Karpas-422 (cell line): ENCODE measurements at regions not wholly inside any gene's neighbourhood (a gene's known extent, or its start where the extent isn't known, plus 50 kb on each side); places are given as distances from the start of the nearest gene placed in this dataset. TPM values are rescaled to one million over a fixed set of nuclear protein-coding genes. Genes with fewer than 3 reads are reported as not detected.

Source experiments
- DNase-seq: peaks from one replicate; pipeline ENCODE4 v3.0.0-alpha.2; 2015
- H2AFZ ChIP-seq: fragments of 200-600 bp; sonication (generic); 2 replicates; pipeline ENCODE4 v1.6.1; 2014; ENCODE audit warnings: antibody characterized with exemption, low read length, mixed read lengths
- H3K27ac ChIP-seq: fragments of 200-600 bp; sonication (generic); 2 replicates; pipeline ENCODE4 v1.5.1; 2014; ENCODE audit warnings: mild to moderate bottlenecking, low read length, moderate library complexity
- H3K27me3 ChIP-seq: fragments of 200-600 bp; sonication (generic); 2 replicates; pipeline ENCODE4 v1.6.1; 2014; ENCODE audit warnings: low read length, mixed read lengths
- H3K36me3 ChIP-seq: fragments of 200-600 bp; sonication (generic); 2 replicates; pipeline ENCODE4 v1.6.1; 2014; ENCODE audit warnings: low read length, mixed read lengths; ENCODE audit not compliant: insufficient read depth
- H3K4me1 ChIP-seq: fragments of 200-600 bp; sonication (generic); 2 replicates; pipeline ENCODE4 v1.6.1; 2014; ENCODE audit warnings: mild to moderate bottlenecking, low read length, mixed read lengths
- H3K4me2 ChIP-seq: fragments of 200-600 bp; sonication (generic); 2 replicates; pipeline ENCODE4 v1.6.1; 2014; ENCODE audit warnings: low read length, low read depth, mild to moderate bottlenecking; ENCODE audit not compliant: poor library complexity, severe bottlenecking
- H3K4me3 ChIP-seq: fragments of 200-600 bp; sonication (generic); 2 replicates; pipeline ENCODE4 v1.5.1; 2014; ENCODE audit warnings: mild to moderate bottlenecking, antibody characterized with exemption, low read length, mixed read lengths
- H3K79me2 ChIP-seq: fragments of 200-600 bp; sonication (generic); 2 replicates; pipeline ENCODE4 v1.6.1; 2014; ENCODE audit warnings: mild to moderate bottlenecking, low read length, mixed read lengths
- H3K9ac ChIP-seq: fragments of 200-600 bp; sonication (generic); 2 replicates; pipeline ENCODE4 v1.6.0; 2014; ENCODE audit warnings: low read length
- H3K9me2 ChIP-seq: fragments of 200-600 bp; sonication (generic), shearing (Covaris generic); replicated peaks from 2 replicates; pipeline ENCODE4 v1.6.0; 2014; ENCODE audit warnings: mild to moderate bottlenecking, low read length, moderate library complexity; ENCODE audit not compliant: insufficient read depth
- H3K9me3 ChIP-seq: fragments of 300-700, 200-600 bp; sonication (generic); 2 replicates; pipeline ENCODE4 v1.6.1; 2014; ENCODE audit warnings: low read length, mixed read lengths
- H4K20me1 ChIP-seq: fragments of 200-600 bp; sonication (generic); 2 replicates; pipeline ENCODE4 v1.6.1; 2014; ENCODE audit warnings: mild to moderate bottlenecking, antibody characterized with exemption, low read length, low read depth; ENCODE audit not compliant: insufficient read depth
- small RNA-seq: library from RNA; depleted of rRNA; stranded (forward); fragments of <200 nt; gene quantifications from one replicate; pipeline ENCODE3, GENCODE V24; 2014

GRCh38 chr10:125212150-125212809 lies 51.9 kb upstream of the CTBP2 start:
- no peaks in the 10 kb centered on the region for H3K9me2 ChIP-seq
- H2AFZ ChIP-seq, result no peak overlapping the region
- no peaks in the 10 kb centered on the region for H3K27me3 ChIP-seq
- H3K4me1 ChIP-seq, result no peaks in the 10 kb centered on the region
- no peak overlapping the region for H3K4me2 ChIP-seq
- H3K4me3 ChIP-seq, result no peak overlapping the region
- H3K36me3 ChIP-seq, result no peaks in the 10 kb centered on the region
- no peaks in the 10 kb centered on the region for H3K79me2 ChIP-seq
- DNase-seq, result no peak
- H3K9me3 ChIP-seq, result no peaks in the 10 kb centered on the region
- no peaks in the 10 kb centered on the region for H4K20me1 ChIP-seq
- no peak overlapping the region for H3K9ac ChIP-seq
- no peak overlapping the region for H3K27ac ChIP-seq

Small RNA genes lying in the stretch of these regions (small RNA-seq; reads per million reads assigned to genes)
- not detected for gene RPS27P18
